ENCODE measurements at regions not wholly inside any gene's neighbourhood (a gene's known extent, or its start where the extent isn't known, plus 50 kb on each side); places are given as distances from the start of the nearest gene placed in this dataset.
"Not testable (repeated sequence)": the region's sequence is repeated elsewhere in the genome, so short reads cannot be mapped to it uniquely, and the experiment has no call there.

- not testable (repeated sequence) for DNase-seq
These were observed 78.8 kb upstream of the RPH3A start for GRCh38 chr12:112712751-112713150.

GRCh38 chr12:112713471-112713870 is 78.1 kb upstream of the RPH3A start:
- no peak for DNase-seq

- no peak for DNase-seq
These were observed 77.3 kb upstream of the RPH3A start for GRCh38 chr12:112714166-112714710.

- peak in 1 of 2 donors; percentile 1 for DNase-seq
These were observed 75.2 kb upstream of the RPH3A start for GRCh38 chr12:112716099-112717093.

GRCh38 chr12:112728864-112729263 is 62.7 kb upstream of the RPH3A start:
- no peak for DNase-seq

GRCh38 chr12:112734859-112735695 is 56.5 kb upstream of the RPH3A start:
- DNase-seq: no peak

GRCh38 chr12:112738531-112738930 is 53.0 kb upstream of the RPH3A start:
- DNase-seq: no peak

GRCh38 chr12:112740387-112740934 is 51.1 kb upstream of the RPH3A start:
- no peak for DNase-seq

- no peak for DNase-seq
These were observed 50.4 kb upstream of the RPH3A start for GRCh38 chr12:112741106-112741505.

All from stimulated activated CD4-positive, alpha-beta T cell treated with anti-CD3 and anti-CD28 coated beads, Interleukin-2, amount 100 ng/mL, for 48 hours (primary cell).